ENCODE measurements at regions not wholly inside any gene's neighbourhood (a gene's known extent, or its start where the extent isn't known, plus 50 kb on each side); places are given as distances from the start of the nearest gene placed in this dataset.
"Not testable (repeated sequence)": the region's sequence is repeated elsewhere in the genome, so short reads cannot be mapped to it uniquely, and the experiment has no call there.

GRCh38 chr13:80881942-80882445 lies 541.1 kb upstream of the SPRY2 start:
- no peak for DNase-seq (ENCODE audit: low spot score)

- DNase-seq (ENCODE audit: low spot score) = no peak
Measured at GRCh38 chr13:80881495-80881894, 540.6 kb upstream of the SPRY2 start.

- DNase-seq (ENCODE audit: low spot score) = no peak
Measured at GRCh38 chr13:80881034-80881433, 540.1 kb upstream of the SPRY2 start.

GRCh38 chr13:80877944-80878241 lies 537.0 kb upstream of the SPRY2 start:
- DNase-seq (ENCODE audit: low spot score) = no peak

- DNase-seq (ENCODE audit: low spot score) = no peak
Measured at GRCh38 chr13:80877209-80877943, 536.5 kb upstream of the SPRY2 start.

- DNase-seq (ENCODE audit: low spot score) = peak; percentile 22
Measured at GRCh38 chr13:80873589-80873988, 532.7 kb upstream of the SPRY2 start.

GRCh38 chr13:80871971-80872370 lies 531.0 kb upstream of the SPRY2 start:
- DNase-seq (ENCODE audit: low spot score) = not testable (repeated sequence)

- no peak for DNase-seq (ENCODE audit: low spot score)
Measured at GRCh38 chr13:80871481-80871880, 530.6 kb upstream of the SPRY2 start.

GRCh38 chr13:80870186-80870585 lies 529.3 kb upstream of the SPRY2 start:
- no peak for DNase-seq (ENCODE audit: low spot score)

- DNase-seq (ENCODE audit: low spot score) = no peak
Measured at GRCh38 chr13:80866921-80867320, 526.0 kb upstream of the SPRY2 start.

GRCh38 chr13:80865329-80865728 lies 524.4 kb upstream of the SPRY2 start:
- DNase-seq (ENCODE audit: low spot score) = no peak

GRCh38 chr13:80862456-80862855 lies 521.5 kb upstream of the SPRY2 start:
- no peak for DNase-seq (ENCODE audit: low spot score)

GRCh38 chr13:80860845-80861244 lies 519.9 kb upstream of the SPRY2 start:
- DNase-seq (ENCODE audit: low spot score) = no peak

GRCh38 chr13:80858131-80858530 lies 517.2 kb upstream of the SPRY2 start:
- DNase-seq (ENCODE audit: low spot score) = no peak

- no peak for DNase-seq (ENCODE audit: low spot score)
Measured at GRCh38 chr13:80857321-80857720, 516.4 kb upstream of the SPRY2 start.

GRCh38 chr13:80850771-80851170 lies 509.8 kb upstream of the SPRY2 start:
- no peak for DNase-seq (ENCODE audit: low spot score)

GRCh38 chr13:80844164-80844563 lies 503.2 kb upstream of the SPRY2 start:
- DNase-seq (ENCODE audit: low spot score) = no peak

GRCh38 chr13:80841414-80841813 lies 500.5 kb upstream of the SPRY2 start:
- DNase-seq (ENCODE audit: low spot score) = no peak

GRCh38 chr13:80840316-80840976 lies 499.5 kb upstream of the SPRY2 start:
- no peak for DNase-seq (ENCODE audit: low spot score)

- no peak for DNase-seq (ENCODE audit: low spot score)
Measured at GRCh38 chr13:80835902-80836301, 495.0 kb upstream of the SPRY2 start.

GRCh38 chr13:80830431-80830830 lies 489.5 kb upstream of the SPRY2 start:
- no peak for DNase-seq (ENCODE audit: low spot score)

GRCh38 chr13:80828759-80829158 lies 487.8 kb upstream of the SPRY2 start:
- DNase-seq (ENCODE audit: low spot score) = no peak

GRCh38 chr13:80825276-80825675 lies 484.4 kb upstream of the SPRY2 start:
- DNase-seq (ENCODE audit: low spot score) = no peak

GRCh38 chr13:80824229-80824628 lies 483.3 kb upstream of the SPRY2 start:
- no peak for DNase-seq (ENCODE audit: low spot score)
